PC-3 (cell line): ENCODE measurements at regions not wholly inside any gene's neighbourhood (a gene's known extent, or its start where the extent isn't known, plus 50 kb on each side); places are given as distances from the start of the nearest gene placed in this dataset.

Experiments
- EZH2 ChIP-seq: fragments of 300-600 bp; sonication (generic); IDR thresholded peaks from one replicate; pipeline ENCODE4 v1.6.1; 2017; ENCODE audit warnings: antibody characterized with exemption, mild to moderate bottlenecking, low read length; ENCODE audit not compliant: unreplicated experiment
- EZH2phosphoT487 ChIP-seq: fragments of 300-600 bp; sonication (generic); IDR thresholded peaks from 2 replicates; pipeline ENCODE4 v1.6.1; 2018; ENCODE audit warnings: mild to moderate bottlenecking, antibody characterized with exemption, low read length, borderline replicate concordance
- TF ChIP-seq, protein P1 (sequence below): fragments of 300-600 bp; sonication (generic); conservative IDR thresholded peaks from 2 replicates; pipeline ENCODE4 v1.5.1; 2017; ENCODE audit warnings: antibody characterized with exemption, low read depth, mild to moderate bottlenecking, low read length

DNA sequence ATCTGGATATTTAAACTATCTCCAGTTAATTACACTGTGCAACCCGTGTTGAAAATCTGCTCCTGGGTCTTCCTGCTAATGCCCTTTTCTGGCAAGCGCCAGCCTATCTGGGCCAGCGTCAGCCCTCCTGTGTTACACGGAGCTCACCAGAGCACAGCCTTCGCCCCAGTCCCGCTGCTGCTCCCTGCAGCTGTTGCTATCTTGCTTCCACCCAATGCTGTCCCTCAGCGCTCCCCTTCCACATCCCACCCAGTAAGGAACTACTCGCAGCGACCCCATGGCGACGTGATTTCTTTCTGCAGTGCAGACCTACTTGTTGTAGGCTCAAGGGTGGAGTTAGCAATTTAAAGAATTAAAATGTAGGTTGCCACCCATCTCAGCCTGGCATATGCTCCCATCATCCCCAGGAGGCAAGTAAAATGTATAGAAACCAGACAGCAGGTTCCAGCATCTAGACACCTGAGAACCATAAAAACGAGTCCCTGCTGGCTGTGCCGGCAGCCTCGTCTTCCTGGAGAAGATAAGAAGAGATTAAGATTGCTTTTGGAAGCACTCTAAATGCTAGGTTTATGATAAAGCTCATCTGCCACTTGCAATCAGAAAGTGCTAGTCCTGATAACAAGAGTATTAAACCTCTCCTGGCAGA lies 254.3 kb upstream of the FOXQ1 start:
- TF ChIP-seq, protein P1, sequence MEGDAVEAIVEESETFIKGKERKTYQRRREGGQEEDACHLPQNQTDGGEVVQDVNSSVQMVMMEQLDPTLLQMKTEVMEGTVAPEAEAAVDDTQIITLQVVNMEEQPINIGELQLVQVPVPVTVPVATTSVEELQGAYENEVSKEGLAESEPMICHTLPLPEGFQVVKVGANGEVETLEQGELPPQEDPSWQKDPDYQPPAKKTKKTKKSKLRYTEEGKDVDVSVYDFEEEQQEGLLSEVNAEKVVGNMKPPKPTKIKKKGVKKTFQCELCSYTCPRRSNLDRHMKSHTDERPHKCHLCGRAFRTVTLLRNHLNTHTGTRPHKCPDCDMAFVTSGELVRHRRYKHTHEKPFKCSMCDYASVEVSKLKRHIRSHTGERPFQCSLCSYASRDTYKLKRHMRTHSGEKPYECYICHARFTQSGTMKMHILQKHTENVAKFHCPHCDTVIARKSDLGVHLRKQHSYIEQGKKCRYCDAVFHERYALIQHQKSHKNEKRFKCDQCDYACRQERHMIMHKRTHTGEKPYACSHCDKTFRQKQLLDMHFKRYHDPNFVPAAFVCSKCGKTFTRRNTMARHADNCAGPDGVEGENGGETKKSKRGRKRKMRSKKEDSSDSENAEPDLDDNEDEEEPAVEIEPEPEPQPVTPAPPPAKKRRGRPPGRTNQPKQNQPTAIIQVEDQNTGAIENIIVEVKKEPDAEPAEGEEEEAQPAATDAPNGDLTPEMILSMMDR: no peak
- no peak for TF ChIP-seq EZH2
- no peak for TF ChIP-seq EZH2phosphoT487
